K562 (cell line): ENCODE measurements at regions not wholly inside any gene's neighbourhood (a gene's known extent, or its start where the extent isn't known, plus 50 kb on each side); places are given as distances from the start of the nearest gene placed in this dataset.

Source experiments
- ATAC-seq: fragments of 200-7000 bp; cut with Tn5 transposase; 3 replicates; pipeline ENCODE4 v1.9.1; 2020; ENCODE audit warnings: moderate library complexity
- BruUV-seq: library from RNA; stranded (reverse); fragments of 400-500 nt; replicated peaks from 2 replicates; lab custom pipeline; 2021; lab: Mats Ljungman, UMichigan
- CTCF ChIA-PET: fragments of 300-600 bp; formaldehyde crosslinking; extraction: SDS; loops from one replicate; lab custom pipeline; 2021; ENCODE audit warnings: low intra/inter-chr PET ratio; lab: Yijun Ruan, JAX
- POLR2A ChIA-PET: fragments of 300-600, 350-650 bp; sonication (Branson Sonifier 250); formaldehyde crosslinking; extraction: SDS; loops from one replicate; lab custom pipeline; 2021; ENCODE audit warnings: antibody characterized with exemption, inconsistent platforms; lab: Yijun Ruan, JAX
- DNase-seq, 4 experiments: peaks; one replicate each; pipeline versions ENCODE4 v3.0.0 to v3.0.0-alpha.2; 2011 to 2018; ENCODE audit warnings: low spot score in 3 of 4, mixed read lengths in 3 of 4; ENCODE audit errors: extremely low read depth in 1 of 4
- FAIRE-seq: peaks from 2 replicates; lab custom pipeline; 2011; peaks lifted over from hg19 to GRCh38; lab: Jason Lieb, UNC
- H2AFZ ChIP-seq: 2 replicates; pipeline ENCODE4 v1.6.0; 2011; ENCODE audit warnings: low read depth, low read length, control low read depth, inconsistent platforms
- H3K27ac ChIP-seq: fragments of 200-600 bp; 3 replicates; pipeline ENCODE4 v1.8.0; 2011; ENCODE audit warnings: low read depth, mild to moderate bottlenecking, control low read depth, inconsistent platforms, low read length, moderate library complexity, mixed read lengths; ENCODE audit errors: extremely low read depth
- H3K27me3 ChIP-seq, 2 experiments: fragments of 300-600 bp in 1 of 2; 2 replicates in 1 of 2; 3 replicates in 1 of 2; pipeline versions ENCODE4 v1.6.0 to v1.8.0; 2011; ENCODE audit warnings: inconsistent platforms in 2 of 2, low read length in 2 of 2, mild to moderate bottlenecking in 1 of 2, mixed read lengths in 1 of 2, moderate library complexity in 1 of 2; ENCODE audit not compliant: control insufficient read depth in 2 of 2, insufficient read depth in 2 of 2
- H3K36me3 ChIP-seq: fragments of 300-600 bp; 3 replicates; pipeline ENCODE4 v1.8.0; 2011; ENCODE audit warnings: mild to moderate bottlenecking, low read length, inconsistent platforms; ENCODE audit not compliant: control insufficient read depth, insufficient read depth
- H3K4me1 ChIP-seq, 2 experiments: fragments of 200-600 bp in 1 of 2; replicated peaks in 1 of 2; 2 replicates in 1 of 2; 3 replicates in 1 of 2; pipeline versions ENCODE4 v1.5.1 to v1.8.0; 2011; ENCODE audit warnings: inconsistent platforms in 2 of 2, low read length in 2 of 2, mild to moderate bottlenecking in 1 of 2, mixed read lengths in 1 of 2, moderate library complexity in 1 of 2; ENCODE audit not compliant: control insufficient read depth in 2 of 2, insufficient read depth in 2 of 2
- H3K4me2 ChIP-seq: 2 replicates; pipeline ENCODE4 v1.6.1; 2011; ENCODE audit warnings: low read length, control low read depth, inconsistent platforms, mixed read lengths; ENCODE audit not compliant: insufficient read depth
- H3K4me3 ChIP-seq: fragments of 200-600 bp; sonication (generic), shearing (Covaris generic); 2 replicates; pipeline ENCODE4 v1.5.1; 2016; ENCODE audit warnings: control low read depth, inconsistent platforms
- H3K79me2 ChIP-seq: fragments of 200-600 bp; 3 replicates; pipeline ENCODE4 v1.8.0; 2011; ENCODE audit warnings: low read length, inconsistent platforms; ENCODE audit not compliant: control insufficient read depth, insufficient read depth
- H3K9ac ChIP-seq, 2 experiments: 2 replicates each; pipeline versions ENCODE4 v1.6.0 to v1.6.1; 2011; ENCODE audit warnings: low read depth in 2 of 2, low read length in 2 of 2, control low read depth in 1 of 2, inconsistent platforms in 1 of 2, mild to moderate bottlenecking in 1 of 2, mixed read lengths in 1 of 2; ENCODE audit not compliant: insufficient read depth in 1 of 2
- H3K9me1 ChIP-seq: one replicate; pipeline ENCODE4 v1.6.0; 2011; ENCODE audit warnings: inconsistent platforms, mild to moderate bottlenecking, low read length, moderate library complexity; ENCODE audit not compliant: control insufficient read depth, insufficient read depth
- H3K9me3 ChIP-seq: replicated peaks from 2 replicates; pipeline ENCODE4 v1.5.1; 2011; ENCODE audit warnings: low read depth, low read length, inconsistent platforms; ENCODE audit not compliant: control insufficient read depth, insufficient read depth
- H4K20me1 ChIP-seq: replicated peaks from 2 replicates; pipeline ENCODE4 v1.6.1; 2011; ENCODE audit warnings: low read length, inconsistent platforms, mixed read lengths; ENCODE audit not compliant: control insufficient read depth, insufficient read depth
- THAP12 ChIP-seq: fragments of 250-450 bp; sonication (Bioruptor Pico); IDR thresholded peaks from 2 replicates; pipeline ENCODE4 v1.9.0; 2021; ENCODE audit warnings: mild to moderate bottlenecking, inconsistent platforms
- ZNF140 ChIP-seq: fragments of 250-450 bp; sonication (Bioruptor Pico); IDR thresholded peaks from 2 replicates; pipeline ENCODE4 v1.8.0; 2021; ENCODE audit warnings: moderate library complexity, mild to moderate bottlenecking, inconsistent platforms
- WGBS: fragments of 100-300 bp; shearing (Covaris generic); methylation state at CpG from one replicate; pipeline ENCODE4 v1.1.6; 2016; ENCODE audit warnings: low coverage, mixed read lengths; ENCODE audit not compliant: insufficient coverage; ENCODE audit errors: missing lambda C conversion rate; 5-methylcytosine and 5-hydroxymethylcytosine counted together
- in situ Hi-C: fragments of 300-500 bp; cut with MboI; formaldehyde crosslinking; loops from 4 replicates; pipeline ENCODE4 v1.15.0; 2018; ENCODE audit warnings: inconsistent platforms, mixed read lengths
- intact Hi-C: fragments of 100-400 bp; cut with micrococcal nuclease; formaldehyde crosslinking; loops from 2 replicates; pipeline ENCODE4 v1.14.2; 2022
- TF ChIP-seq, protein P1 (sequence below), 3 experiments: IDR thresholded peaks in 2 of 3; conservative IDR thresholded peaks in 1 of 3; 2 replicates each; pipeline ENCODE4 v1.5.1; 2011 to 2012; ENCODE audit warnings: low read length in 3 of 3, mild to moderate bottlenecking in 3 of 3, control low read depth in 2 of 3, improper control_type of control experiment in 1 of 3, inconsistent platforms in 1 of 3, low read depth in 1 of 3, mixed read lengths in 1 of 3, moderate library complexity in 1 of 3; ENCODE audit not compliant: insufficient read depth in 2 of 3
- TF ChIP-seq, protein P2 (sequence below): fragments of 250-450 bp; sonication (Bioruptor Pico); IDR thresholded peaks from 2 replicates; pipeline ENCODE4 v1.4.0; 2020
- TF ChIP-seq, protein P3 (sequence below): fragments of 450-650 bp; IDR thresholded peaks from 2 replicates; pipeline ENCODE4 v1.6.1; 2017; ENCODE audit warnings: antibody characterized with exemption

DNA sequence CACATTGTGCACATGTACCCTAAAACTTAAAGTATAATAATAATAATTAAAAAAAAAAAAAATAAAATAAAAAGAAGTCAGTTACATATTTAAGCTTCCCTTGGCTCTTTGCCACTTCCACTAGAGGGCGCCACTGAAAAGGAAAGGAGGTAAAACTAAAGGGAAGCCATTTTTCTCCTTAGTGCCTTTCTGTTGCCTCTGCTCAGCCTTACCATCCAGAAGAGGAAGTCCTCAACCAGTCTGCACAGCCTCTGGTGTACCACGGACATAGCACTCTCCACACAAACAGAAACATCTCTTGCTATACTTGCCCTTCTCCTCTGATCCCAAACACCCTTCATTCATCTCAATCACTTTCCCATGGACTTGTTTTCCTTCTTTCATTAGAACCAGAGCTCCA lies 169.0 kb upstream of the EEA1 start (continued):
- TF ChIP-seq, protein P1, sequence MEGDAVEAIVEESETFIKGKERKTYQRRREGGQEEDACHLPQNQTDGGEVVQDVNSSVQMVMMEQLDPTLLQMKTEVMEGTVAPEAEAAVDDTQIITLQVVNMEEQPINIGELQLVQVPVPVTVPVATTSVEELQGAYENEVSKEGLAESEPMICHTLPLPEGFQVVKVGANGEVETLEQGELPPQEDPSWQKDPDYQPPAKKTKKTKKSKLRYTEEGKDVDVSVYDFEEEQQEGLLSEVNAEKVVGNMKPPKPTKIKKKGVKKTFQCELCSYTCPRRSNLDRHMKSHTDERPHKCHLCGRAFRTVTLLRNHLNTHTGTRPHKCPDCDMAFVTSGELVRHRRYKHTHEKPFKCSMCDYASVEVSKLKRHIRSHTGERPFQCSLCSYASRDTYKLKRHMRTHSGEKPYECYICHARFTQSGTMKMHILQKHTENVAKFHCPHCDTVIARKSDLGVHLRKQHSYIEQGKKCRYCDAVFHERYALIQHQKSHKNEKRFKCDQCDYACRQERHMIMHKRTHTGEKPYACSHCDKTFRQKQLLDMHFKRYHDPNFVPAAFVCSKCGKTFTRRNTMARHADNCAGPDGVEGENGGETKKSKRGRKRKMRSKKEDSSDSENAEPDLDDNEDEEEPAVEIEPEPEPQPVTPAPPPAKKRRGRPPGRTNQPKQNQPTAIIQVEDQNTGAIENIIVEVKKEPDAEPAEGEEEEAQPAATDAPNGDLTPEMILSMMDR (IDR thresholded peaks at IDR 0.05 in 2 of 3, conservative IDR thresholded peaks at IDR 0.05 in 1 of 3; ENCODE audit: insufficient read depth in 2 of 3, low read depth in 1 of 3, low read length in 3 of 3), result peak; percentile 57 to 71 (median 57); a peak in 5 of 6 replicates
- TF ChIP-seq, all 486 proteins: peak for 44

DNA sequence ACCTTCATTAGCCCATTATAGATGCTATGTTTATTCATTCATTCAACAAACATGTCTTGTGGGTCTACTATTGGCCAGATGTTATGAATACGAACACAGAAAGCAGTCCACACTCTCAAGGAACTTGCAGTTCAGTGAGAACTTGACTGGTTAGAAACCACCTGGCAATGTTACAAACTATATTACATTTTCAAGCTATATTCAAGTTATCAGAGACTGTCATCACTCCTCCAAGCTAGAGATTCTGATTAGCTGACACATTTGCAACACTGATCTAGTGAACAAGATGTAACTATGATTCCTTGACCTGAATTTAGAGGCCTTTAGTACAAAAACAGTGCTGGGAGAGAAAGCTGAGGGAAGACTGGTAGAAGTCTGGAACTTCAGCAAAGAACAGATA lies 170.7 kb upstream of the EEA1 start:
- Histone ChIP-seq H3K9me1 (no peaks in the 10 kb centered on the region), H3K27ac (no peak overlapping the region), H3K9me3 (no peaks in the 10 kb centered on the region), H3K4me1 (peaks cover 0 to 9% of the 10 kb centered on the region in 2 experiments; a peak in 2 of 5 replicates), H4K20me1 (no peaks in the 10 kb centered on the region), H3K4me2 (no peak overlapping the region), H3K36me3 (no peaks in the 10 kb centered on the region), H3K79me2 (no peaks in the 10 kb centered on the region), H2AFZ (peak overlapping the region; percentile 8), H3K9ac (no peak overlapping the region), H3K4me3 (no peak overlapping the region), H3K27me3 (no peaks in the 10 kb centered on the region)
- ATAC-seq (no peak), FAIRE-seq (no peak), DNase-seq (no peak)
- POLR2A ChIA-PET, result interaction anchor here (1.1 to 2.3 kb wide), 2 partner anchors 10 to 144 kb away, joined by 3 to 7 read pairs; no protein-coding TSS in a partner anchor
- intact Hi-C loops, result loop anchor here (2.0 to 5.0 kb wide), 3 partner anchors 215 to 298 kb away; partner anchors contain the start of gene NUDT4
- no TSS peak for BruUV-seq
- in situ Hi-C loops, result no loop called here
- TF ChIP-seq, protein P2, sequence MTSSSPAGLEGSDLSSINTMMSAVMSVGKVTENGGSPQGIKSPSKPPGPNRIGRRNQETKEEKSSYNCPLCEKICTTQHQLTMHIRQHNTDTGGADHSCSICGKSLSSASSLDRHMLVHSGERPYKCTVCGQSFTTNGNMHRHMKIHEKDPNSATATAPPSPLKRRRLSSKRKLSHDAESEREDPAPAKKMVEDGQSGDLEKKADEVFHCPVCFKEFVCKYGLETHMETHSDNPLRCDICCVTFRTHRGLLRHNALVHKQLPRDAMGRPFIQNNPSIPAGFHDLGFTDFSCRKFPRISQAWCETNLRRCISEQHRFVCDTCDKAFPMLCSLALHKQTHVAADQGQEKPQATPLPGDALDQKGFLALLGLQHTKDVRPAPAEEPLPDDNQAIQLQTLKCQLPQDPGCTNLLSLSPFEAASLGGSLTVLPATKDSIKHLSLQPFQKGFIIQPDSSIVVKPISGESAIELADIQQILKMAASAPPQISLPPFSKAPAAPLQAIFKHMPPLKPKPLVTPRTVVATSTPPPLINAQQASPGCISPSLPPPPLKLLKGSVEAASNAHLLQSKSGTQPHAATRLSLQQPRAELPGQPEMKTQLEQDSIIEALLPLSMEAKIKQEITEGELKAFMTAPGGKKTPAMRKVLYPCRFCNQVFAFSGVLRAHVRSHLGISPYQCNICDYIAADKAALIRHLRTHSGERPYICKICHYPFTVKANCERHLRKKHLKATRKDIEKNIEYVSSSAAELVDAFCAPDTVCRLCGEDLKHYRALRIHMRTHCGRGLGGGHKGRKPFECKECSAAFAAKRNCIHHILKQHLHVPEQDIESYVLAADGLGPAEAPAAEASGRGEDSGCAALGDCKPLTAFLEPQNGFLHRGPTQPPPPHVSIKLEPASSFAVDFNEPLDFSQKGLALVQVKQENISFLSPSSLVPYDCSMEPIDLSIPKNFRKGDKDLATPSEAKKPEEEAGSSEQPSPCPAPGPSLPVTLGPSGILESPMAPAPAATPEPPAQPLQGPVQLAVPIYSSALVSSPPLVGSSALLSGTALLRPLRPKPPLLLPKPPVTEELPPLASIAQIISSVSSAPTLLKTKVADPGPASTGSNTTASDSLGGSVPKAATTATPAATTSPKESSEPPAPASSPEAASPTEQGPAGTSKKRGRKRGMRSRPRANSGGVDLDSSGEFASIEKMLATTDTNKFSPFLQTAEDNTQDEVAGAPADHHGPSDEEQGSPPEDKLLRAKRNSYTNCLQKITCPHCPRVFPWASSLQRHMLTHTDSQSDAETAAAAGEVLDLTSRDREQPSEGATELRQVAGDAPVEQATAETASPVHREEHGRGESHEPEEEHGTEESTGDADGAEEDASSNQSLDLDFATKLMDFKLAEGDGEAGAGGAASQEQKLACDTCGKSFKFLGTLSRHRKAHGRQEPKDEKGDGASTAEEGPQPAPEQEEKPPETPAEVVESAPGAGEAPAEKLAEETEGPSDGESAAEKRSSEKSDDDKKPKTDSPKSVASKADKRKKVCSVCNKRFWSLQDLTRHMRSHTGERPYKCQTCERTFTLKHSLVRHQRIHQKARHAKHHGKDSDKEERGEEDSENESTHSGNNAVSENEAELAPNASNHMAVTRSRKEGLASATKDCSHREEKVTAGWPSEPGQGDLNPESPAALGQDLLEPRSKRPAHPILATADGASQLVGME, result no peak
- TF ChIP-seq, protein P3, sequence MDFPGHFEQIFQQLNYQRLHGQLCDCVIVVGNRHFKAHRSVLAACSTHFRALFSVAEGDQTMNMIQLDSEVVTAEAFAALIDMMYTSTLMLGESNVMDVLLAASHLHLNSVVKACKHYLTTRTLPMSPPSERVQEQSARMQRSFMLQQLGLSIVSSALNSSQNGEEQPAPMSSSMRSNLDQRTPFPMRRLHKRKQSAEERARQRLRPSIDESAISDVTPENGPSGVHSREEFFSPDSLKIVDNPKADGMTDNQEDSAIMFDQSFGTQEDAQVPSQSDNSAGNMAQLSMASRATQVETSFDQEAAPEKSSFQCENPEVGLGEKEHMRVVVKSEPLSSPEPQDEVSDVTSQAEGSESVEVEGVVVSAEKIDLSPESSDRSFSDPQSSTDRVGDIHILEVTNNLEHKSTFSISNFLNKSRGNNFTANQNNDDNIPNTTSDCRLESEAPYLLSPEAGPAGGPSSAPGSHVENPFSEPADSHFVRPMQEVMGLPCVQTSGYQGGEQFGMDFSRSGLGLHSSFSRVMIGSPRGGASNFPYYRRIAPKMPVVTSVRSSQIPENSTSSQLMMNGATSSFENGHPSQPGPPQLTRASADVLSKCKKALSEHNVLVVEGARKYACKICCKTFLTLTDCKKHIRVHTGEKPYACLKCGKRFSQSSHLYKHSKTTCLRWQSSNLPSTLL, result no peak
- TF ChIP-seq THAP12 (CRISPR knock-in tag) (no peak), ZNF140 (CRISPR knock-in tag) (no peak)
- CTCF ChIA-PET, result no interaction called here
- WGBS, result 50% methylated on average over 1 of the region's 1 CpG
